ENCODE measurements at regions not wholly inside any gene's neighbourhood (a gene's known extent, or its start where the extent isn't known, plus 50 kb on each side); places are given as distances from the start of the nearest gene placed in this dataset.

DNA sequence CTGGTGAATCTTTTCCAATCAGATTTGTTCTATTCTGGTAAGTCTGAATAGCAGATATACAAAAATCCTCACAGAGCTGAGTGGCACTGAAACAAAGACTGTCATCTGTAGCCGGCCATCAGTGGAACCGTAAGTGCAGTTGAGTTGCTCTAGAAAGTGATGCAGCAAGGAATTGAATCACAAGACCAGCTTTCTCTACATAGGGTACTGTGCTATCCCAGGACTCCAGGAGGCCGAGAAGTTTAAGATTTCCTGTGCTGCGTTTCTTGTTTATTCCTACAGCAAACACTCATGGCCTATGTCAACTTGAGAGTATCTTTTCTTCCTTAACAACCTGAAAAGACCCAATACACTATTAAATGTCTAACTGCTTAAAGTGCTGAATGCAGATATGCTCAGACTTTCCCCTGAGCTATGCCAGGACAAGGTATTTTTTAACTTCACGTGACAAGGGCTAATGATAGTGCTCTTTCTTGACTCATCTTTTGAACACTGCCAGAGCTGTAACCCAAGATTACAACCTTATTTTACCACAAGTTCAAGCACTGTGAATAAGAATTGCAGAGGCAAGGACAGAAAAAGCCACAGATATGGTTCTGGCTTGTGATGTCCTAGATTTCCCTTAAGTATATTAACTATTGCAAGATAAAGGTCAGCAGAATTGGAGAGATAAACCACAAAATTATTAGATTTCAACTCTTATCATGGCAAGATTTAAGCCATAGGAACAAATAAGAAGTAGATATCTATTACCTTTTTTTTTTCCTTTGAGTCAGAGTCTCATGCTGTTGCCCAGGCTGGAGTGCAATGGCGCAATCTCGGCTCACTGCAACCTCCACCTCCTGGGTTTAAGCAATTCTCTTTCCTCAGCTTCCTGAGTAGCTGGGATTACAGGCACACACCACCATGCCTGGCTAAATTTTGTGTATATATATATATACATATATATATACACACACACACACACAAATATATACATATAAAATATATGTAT is 71.6 kb downstream of the GJA1 start:
- Histone ChIP-seq H3K79me2 (ENCODE audit: control insufficient read depth, insufficient read depth, low read length) (no peaks in the 10 kb centered on the region), H3K36me3 (ENCODE audit: control insufficient read depth, insufficient read depth, low read length) (no peaks in the 10 kb centered on the region), H3K9ac (ENCODE audit: insufficient read depth in 1 of 2, low read depth in 2 of 2, low read length in 2 of 2) (no peak overlapping the region), H4K20me1 (replicated peaks; ENCODE audit: control insufficient read depth, insufficient read depth, low read length) (no peaks in the 10 kb centered on the region), H3K27ac (ENCODE audit: extremely low read depth, low read depth, low read length) (no peak overlapping the region), H3K4me1 (replicated peaks in 1 of 2; ENCODE audit: control insufficient read depth in 2 of 2, insufficient read depth in 2 of 2, low read length in 2 of 2) (no peaks in the 10 kb centered on the region), H3K4me3 (no peak overlapping the region), H3K27me3 (ENCODE audit: control insufficient read depth in 2 of 2, insufficient read depth in 2 of 2, low read length in 2 of 2) (no peaks in the 10 kb centered on the region), H3K9me3 (replicated peaks; ENCODE audit: control insufficient read depth, insufficient read depth, low read depth, low read length) (no peaks in the 10 kb centered on the region), H2AFZ (ENCODE audit: low read depth, low read length) (no peak overlapping the region), H3K4me2 (ENCODE audit: insufficient read depth, low read length) (no peak overlapping the region), H3K9me1 (ENCODE audit: control insufficient read depth, insufficient read depth, low read length) (no peaks in the 10 kb centered on the region)
- in situ Hi-C loops (cut with MboI): no loop called here
- FAIRE-seq: no peak
- WGBS (ENCODE audit: insufficient coverage, low coverage, missing lambda C conversion rate): 0% methylated on average over 7 of the region's 7 CpGs
- intact Hi-C loops (cut with micrococcal nuclease): no loop called here
- DNase-seq (ENCODE audit: extremely low read depth in 1 of 4, low spot score in 3 of 4): no peak
- POLR2A ChIA-PET: no interaction called here
- ATAC-seq: no peak
- BruUV-seq (replicated peaks): no TSS peak
- CTCF ChIA-PET (ENCODE audit: low intra/inter-chr PET ratio): no interaction called here
- TF ChIP-seq CUX1 (CRISPR knock-in tag; IDR thresholded peaks at IDR 0.05): no peak
- no peak for TF ChIP-seq ZNF696 (CRISPR knock-in tag; conservative IDR thresholded peaks at IDR 0.05)
- TF ChIP-seq KDM2B (CRISPR knock-in tag; IDR thresholded peaks at IDR 0.05): no peak
- TF ChIP-seq FOXP1 (CRISPR knock-in tag; IDR thresholded peaks at IDR 0.05): no peak
- TF ChIP-seq E2F1 (CRISPR knock-in tag; IDR thresholded peaks at IDR 0.05): no peak
- no peak for TF ChIP-seq PTTG1 (tag; IDR thresholded peaks at IDR 0.05; ENCODE audit: low read depth)
- no peak for TF ChIP-seq IFI16 (CRISPR knock-in tag; IDR thresholded peaks at IDR 0.05)
- TF ChIP-seq, protein P1, sequence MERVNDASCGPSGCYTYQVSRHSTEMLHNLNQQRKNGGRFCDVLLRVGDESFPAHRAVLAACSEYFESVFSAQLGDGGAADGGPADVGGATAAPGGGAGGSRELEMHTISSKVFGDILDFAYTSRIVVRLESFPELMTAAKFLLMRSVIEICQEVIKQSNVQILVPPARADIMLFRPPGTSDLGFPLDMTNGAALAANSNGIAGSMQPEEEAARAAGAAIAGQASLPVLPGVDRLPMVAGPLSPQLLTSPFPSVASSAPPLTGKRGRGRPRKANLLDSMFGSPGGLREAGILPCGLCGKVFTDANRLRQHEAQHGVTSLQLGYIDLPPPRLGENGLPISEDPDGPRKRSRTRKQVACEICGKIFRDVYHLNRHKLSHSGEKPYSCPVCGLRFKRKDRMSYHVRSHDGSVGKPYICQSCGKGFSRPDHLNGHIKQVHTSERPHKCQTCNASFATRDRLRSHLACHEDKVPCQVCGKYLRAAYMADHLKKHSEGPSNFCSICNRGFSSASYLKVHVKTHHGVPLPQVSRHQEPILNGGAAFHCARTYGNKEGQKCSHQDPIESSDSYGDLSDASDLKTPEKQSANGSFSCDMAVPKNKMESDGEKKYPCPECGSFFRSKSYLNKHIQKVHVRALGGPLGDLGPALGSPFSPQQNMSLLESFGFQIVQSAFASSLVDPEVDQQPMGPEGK (CRISPR knock-in tag; IDR thresholded peaks at IDR 0.05; ENCODE audit: borderline replicate concordance): no peak
- TF ChIP-seq SNIP1 (IDR thresholded peaks at IDR 0.05; ENCODE audit: low read depth): no peak
- TF ChIP-seq PRPF4 (IDR thresholded peaks at IDR 0.05; ENCODE audit: insufficient read depth, low read depth, low read length, poor library complexity, severe bottlenecking): no peak
- TF ChIP-seq ZNF263 (CRISPR knock-in tag; IDR thresholded peaks at IDR 0.05; ENCODE audit: borderline replicate concordance): no peak
- no peak for TF ChIP-seq PHF21A (IDR thresholded peaks at IDR 0.05; ENCODE audit: borderline replicate concordance, low read depth)

Data from K562 (cell line).